Stimulated activated CD4-positive, alpha-beta T cell treated with anti-CD3 and anti-CD28 coated beads, TNF-alpha, amount 100 ng/mL, for 24 hours (primary cell): ENCODE measurements at regions not wholly inside any gene's neighbourhood (a gene's known extent, or its start where the extent isn't known, plus 50 kb on each side); places are given as distances from the start of the nearest gene placed in this dataset.
"Not testable (repeated sequence)": the region's sequence is repeated elsewhere in the genome, so short reads cannot be mapped to it uniquely, and the experiment has no call there.

Experiments used
- DNase-seq, 3 experiments: peaks; one replicate each; pipeline ENCODE4 v3.0.0-alpha.2; 2020; ENCODE audit warnings: low read depth in 3 of 3

DNA sequence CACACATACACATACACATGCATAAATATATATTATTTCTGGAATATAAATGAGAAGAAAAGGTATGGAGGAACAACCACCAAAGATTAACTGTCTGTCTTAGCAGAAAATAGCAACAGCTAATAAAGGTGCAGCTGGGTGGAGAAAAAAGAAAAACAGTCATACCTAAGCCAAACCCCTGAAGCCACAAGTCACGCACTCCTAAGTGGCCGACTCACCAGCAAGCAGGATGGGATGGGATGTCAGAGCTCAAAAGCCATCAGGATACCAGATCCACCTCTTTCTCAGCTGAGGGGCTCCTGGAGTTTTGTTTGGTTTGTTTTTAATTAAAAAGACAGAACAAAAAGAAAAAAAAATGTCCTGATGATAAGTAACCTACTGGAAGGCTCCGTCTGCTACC, 64.7 kb upstream of the HIVEP3 start:
- no peak for DNase-seq

DNA sequence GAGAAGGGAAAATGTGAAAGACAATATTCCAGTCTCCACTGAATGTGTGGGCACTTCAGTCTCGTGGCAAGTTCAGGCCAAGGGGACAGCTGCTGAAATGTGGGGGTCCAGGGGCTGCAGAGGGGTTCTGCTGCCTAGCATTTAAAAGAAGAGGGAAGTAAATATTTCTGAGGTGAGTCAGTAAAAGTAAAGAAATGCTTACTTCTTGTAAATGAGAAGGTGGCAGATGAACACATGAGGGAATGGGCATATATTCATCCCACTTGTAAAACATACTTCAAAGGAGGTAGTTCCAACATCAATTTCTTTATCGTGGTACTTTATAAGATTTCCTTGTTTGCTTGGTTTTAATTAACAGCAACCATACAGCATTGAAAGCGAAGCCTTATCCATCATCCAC, 63.1 kb upstream of the HIVEP3 start:
- no peak for DNase-seq

GRCh38 chr1:41980827-41981653, 62.3 kb upstream of the HIVEP3 start:
- no peak for DNase-seq

- no peak for DNase-seq
Measured at GRCh38 chr1:41978986-41979385, 60.3 kb upstream of the HIVEP3 start.

DNA sequence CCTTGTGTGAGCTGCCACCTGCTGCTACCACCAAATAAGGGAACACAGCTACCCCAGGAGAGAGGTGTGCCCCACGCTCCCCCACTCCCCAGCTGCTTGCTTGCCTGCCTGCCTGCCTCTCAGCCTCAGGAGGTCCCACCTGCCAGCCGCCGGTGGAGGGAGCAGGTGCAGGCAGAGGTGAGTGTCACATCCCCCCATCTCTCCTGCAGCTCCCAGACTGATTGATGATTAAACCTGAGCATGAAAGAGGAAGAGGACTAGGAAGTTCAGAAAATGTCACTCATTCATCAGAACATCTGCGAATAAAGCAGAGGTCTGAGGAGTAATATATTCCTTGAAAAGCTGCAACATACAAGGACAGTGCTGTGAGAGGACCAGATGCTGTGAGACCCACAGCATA, 58.6 kb upstream of the HIVEP3 start:
- DNase-seq = no peak

- no peak for DNase-seq
Measured at GRCh38 chr1:41976671-41977070, 57.9 kb upstream of the HIVEP3 start.

DNA sequence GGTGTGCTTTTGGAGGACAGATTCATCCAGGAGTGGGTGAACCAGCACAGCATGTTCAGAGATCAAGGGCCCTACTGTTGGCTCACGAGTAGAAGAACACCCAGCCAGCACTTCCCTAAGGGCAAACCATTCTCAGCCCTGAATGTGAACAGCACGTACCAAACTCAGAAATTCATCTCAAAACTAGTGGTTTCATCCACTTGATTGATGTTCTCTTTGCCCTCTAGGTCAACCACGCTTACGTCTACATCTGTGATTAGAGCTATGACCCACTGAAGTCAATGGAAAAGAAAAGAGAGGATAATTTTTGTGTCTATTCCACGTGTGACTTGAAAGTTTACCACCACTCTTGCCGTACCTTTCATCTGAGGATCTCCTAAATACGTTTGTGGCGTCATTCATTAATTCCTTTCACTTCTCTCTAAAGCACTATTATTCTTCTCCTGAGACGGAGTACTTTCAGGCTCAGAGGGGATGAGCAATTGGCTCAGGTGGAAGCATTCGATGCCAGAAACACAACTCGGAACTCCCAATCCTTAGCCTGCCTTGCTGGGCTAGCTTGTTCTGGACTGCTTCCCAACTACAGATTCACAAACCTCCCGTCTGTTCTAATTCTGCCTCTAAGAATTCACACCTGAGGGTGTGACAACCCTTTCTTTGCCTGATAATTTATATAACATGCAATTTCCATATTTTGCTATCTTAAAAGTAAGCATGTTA, 57.3 kb upstream of the HIVEP3 start:
- DNase-seq = no peak

- no peak for DNase-seq
Measured at GRCh38 chr1:41975121-41975520, 56.4 kb upstream of the HIVEP3 start.

- not testable (repeated sequence) for DNase-seq
Measured at GRCh38 chr1:41968557-41968956, 49.8 kb upstream of the HIVEP3 start.
